GM18868 (cell line): ENCODE measurements at regions not wholly inside any gene's neighbourhood (a gene's known extent, or its start where the extent isn't known, plus 50 kb on each side); places are given as distances from the start of the nearest gene placed in this dataset.
"Not testable (repeated sequence)": the region's sequence is repeated elsewhere in the genome, so short reads cannot be mapped to it uniquely, and the experiment has no call there.

ENCODE experiments used
- ATAC-seq: cut with Tn5 transposase; IDR thresholded peaks from one replicate; pipeline ENCODE4 v1.9.1; 2021; ENCODE audit warnings: mild to moderate bottlenecking, moderate library complexity; ENCODE audit not compliant: unreplicated experiment

DNA sequence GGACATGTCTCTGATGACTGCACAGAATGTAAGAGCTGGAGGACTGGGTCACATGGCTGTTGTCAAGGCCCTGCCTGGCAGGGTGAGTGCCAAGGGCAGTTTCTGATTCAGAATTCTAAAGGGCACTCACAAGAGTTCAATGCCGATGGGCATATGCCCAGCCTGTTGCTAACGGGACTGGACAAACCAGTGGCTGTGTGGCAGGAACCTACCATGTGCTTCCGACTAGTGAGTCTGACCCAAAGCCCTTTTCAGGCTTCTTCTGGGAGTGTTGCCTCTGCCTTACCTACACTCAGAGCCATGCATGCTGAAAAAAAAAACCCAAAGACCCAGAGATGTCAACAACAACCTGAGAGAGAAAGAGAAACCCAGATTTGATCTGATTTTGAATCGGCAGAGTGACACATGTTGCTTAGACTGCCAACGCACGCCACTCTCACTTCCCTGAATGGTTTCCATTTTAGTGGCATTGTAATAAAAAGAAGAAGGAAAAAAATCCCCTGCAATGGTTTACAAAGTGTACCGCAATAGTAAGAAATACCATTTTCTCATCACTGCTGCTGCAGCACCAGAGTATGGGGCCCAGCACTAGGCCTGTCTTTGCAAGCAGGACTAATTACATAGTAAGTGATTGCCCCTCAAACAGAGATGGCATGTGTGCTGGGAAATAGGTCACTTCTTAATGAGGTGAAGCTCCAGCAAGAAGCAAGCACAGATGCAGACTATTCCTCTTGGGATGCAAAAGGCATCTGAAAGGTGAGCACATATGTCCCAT lies 194.3 kb downstream of the PALM2AKAP2 start:
- ATAC-seq: peak; percentile 75

DNA sequence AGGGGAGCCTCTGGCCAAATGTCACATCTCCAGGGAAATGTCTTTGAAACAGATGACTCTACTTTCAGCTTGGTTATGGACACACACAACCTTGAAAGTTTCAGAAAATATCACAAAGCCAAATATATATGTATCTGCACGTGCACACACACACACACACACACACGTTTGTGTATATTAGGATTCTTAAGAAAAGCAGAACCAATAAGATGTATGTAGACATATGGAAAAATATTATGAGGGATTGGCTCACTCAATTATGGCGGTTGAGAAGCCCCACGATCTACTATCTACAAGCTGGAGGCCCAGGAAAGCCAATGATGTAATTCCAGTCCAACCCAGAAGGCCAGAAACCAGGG lies 194.9 kb downstream of the PALM2AKAP2 start:
- peak; percentile 18 for ATAC-seq

DNA sequence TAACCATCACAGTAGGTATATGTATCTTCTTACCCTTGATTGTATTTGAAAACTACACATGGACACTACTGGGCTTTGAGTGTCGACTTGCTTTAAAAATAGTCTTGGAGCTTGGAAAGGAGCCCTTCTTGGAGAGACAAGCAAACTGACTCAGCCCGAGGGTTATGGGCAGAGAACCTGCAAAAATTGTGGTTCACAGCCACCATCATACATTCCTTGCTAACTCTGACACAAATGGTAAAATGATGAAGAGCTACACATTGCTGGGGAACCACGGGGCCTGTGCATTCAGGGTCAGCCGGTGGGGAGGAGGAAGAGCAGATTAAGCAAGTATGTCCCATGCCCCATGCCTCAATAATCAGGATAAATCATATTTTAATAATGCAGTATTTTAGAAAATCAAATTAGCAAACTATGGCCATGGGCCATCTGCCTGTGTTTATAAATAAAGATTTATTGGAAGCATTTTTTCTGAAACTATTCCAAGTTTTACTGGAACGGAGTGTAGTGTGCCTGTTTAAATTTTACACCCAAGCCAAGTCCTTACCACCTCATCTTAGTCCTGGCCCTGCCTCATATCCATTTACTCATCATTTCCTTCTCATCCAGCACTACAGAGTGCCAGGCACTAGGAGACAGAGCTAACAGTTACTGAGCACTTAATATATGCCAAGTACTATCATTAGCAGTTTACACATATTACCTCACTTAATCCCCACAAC lies 195.7 kb downstream of the PALM2AKAP2 start:
- no peak for ATAC-seq

DNA sequence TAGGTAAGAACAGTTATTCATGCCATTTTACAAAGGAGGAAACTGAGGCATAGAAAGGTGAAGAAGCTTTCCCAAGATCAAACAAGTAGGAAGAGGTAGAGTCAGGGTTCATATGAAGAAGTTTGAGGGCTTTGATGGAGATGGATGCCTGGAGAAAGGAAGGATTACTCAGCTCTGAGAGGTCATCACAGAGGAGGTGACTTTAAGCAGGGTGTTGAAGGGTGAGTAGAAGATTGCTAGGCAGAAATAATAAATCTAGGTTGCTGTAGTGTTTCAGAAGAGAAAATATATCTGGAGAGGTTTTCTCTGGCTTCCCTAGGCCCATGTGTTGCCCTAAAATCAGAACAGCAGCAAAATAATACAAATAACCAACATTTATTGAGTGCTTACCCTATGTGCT lies 196.3 kb downstream of the PALM2AKAP2 start:
- no peak for ATAC-seq

DNA sequence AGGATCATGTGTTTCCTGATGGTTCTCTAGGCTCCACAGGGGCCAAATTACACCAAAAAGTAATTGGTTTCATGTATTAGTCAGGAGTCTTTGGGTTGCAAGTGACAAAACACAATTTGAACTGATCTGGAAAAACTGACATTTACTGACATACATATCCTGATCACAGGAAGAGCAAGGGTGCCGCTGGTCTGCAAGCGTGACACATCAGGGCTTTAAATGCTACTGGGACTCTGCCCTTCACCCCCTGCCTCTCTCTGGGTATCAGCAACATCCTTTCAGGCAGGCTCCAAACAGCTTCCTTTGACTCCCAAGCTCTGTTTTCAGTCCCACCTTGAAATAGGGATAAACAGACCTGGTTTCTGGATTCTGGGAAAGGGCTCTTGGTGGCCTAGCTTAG lies 197.5 kb downstream of the PALM2AKAP2 start:
- no peak for ATAC-seq

DNA sequence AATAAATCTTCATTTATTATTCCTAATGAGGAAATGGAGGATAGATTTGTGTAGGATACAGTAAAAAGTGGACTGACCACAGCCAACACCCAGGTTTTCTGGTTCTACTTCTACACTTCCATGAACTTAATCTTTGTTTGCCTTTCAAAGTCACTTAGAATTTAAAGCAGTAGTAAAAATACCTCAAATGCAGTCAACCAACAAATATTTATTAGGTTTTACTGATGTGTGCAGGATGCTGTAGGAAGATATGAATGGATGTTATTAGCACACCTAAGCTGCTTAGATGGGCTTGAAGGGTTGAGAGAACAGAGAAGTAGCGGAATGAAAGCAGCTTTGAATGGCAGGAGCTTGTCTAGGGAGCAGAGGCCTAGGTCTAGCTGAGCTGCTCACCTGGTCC lies 201.1 kb downstream of the PALM2AKAP2 start:
- ATAC-seq: no peak

DNA sequence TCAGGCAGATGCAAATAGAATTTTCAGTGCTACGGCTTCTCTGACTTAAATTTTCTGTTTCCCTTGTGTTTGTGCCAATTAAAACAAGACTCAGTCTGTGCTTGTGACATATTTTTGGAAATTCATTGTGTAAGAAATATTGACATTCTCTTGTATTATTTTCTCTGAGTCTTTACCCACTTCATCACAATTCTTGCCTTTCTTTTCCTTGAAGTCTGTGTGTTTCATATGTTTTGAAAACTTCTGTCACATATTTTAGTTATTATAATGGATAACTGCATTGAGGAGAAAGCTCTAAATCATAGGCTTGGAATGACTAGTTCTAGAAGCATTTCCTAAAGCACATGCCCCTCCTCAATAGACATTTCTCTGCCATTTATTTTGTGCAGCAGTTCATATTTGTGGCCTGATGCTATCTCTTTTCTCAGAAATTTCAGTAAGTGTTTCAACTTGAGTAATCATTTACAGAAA lies 206.6 kb downstream of the PALM2AKAP2 start:
- no peak for ATAC-seq

DNA sequence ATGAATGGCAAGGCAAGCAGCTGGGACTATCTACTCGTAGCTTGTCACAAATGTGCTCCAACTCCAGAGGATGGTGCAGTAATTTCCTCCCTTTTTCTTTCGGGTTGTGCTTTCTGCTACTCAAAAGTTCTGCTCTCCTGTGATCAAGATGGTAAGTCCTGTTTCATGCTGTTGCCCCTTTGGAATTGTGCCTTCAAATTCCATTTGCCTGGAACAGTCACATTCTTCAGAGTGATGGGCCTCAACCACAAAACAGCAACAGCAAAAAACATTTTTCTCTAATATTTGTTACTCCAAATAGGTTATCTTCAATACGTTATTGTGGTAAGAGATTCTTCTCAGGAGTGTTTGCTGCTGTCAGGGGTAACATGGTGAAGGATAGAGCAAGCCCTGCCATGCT lies 209.3 kb downstream of the PALM2AKAP2 start:
- no peak for ATAC-seq

DNA sequence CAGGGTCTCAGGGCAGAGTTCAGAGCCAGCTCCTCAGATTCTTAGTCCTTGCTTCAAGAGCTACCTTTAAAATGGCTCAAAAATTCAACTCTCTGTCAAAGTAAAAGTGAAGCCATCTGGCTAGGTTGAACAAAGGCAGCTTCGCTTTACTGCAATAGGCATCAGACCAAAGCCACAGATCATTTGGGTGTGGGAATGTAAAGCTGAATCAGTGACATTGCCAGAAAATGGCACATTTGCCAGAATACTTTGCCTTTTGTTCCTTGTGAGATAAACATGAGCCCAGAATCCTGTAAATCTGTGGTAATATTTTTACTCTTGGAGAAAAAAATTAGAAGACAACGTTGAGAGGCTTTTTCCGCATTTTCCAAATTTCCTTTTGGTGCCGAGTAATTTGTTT lies 210.5 kb downstream of the PALM2AKAP2 start:
- no peak for ATAC-seq

DNA sequence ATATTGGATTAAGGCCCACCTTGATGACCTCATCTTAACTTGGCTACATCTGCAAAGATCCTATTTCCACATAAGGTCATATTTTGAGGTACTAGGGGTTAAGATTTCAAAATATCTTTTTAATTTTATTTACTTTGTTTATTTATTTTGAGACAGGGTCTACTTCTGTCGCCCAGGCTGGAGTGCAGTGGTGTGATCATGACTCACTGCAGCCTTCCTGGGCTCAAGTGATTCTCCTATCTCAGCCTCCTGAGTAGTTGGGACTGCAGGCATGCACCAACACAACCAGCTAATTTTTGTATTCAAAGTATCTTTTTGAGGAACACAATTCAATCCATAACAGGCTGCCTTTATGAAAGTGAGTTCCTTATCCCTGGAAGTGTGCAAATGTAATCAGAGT lies 212.3 kb downstream of the PALM2AKAP2 start:
- no peak for ATAC-seq

DNA sequence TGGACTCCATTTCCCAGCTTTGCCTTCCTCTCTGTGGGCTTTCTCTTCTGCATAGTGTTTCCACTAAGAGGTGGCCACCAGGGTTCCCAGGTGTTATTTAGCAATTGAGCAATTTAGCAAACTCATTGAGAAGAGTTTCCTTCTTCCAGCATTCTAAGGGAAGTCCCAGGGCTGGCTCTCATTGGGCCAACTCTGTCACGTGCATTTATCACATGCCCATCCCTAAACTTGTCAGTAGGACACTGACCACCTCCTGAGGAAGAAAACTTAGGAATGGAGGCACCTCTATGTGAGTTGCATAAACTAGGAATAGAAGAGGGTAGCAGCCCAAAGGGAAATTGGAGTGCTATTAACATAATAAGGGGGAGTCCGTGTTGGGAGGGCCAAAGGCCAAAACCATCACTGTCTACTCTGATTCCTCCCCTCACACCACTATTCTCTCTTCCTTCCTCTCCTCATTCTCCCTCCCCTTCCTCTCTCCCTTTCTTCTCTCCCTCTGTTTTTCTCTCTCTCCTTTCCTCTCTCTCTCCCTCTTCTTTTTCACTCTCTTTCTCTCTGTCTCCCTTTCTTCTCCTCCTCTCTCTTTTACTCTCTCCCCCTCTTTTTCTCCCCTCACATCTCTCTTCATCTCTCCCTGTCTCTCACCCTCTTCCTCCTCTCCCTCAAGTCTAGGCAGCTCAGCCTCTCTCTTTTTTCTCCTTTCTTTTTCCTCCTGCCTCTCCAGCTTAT lies 213.4 kb downstream of the PALM2AKAP2 start:
- ATAC-seq: no peak

DNA sequence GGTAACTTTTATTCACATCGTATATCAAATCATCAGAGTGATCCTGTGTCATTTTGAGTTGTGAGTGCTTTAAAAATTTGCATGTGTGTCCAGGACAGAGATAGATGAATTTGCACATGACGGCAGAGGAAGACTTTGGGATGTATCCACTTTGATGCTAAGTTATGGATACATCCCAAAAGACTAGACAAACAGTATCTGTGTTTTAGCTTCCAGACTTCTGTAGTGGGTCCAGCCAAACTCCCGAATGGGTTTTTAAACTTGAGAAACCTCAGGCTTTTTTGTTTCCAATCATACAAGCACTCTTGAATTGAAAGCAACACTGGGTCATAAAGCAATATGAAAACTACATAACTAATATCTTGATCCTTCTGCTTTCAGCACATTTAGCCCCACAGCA lies 213.8 kb downstream of the C9orf152 start:
- no peak for ATAC-seq

DNA sequence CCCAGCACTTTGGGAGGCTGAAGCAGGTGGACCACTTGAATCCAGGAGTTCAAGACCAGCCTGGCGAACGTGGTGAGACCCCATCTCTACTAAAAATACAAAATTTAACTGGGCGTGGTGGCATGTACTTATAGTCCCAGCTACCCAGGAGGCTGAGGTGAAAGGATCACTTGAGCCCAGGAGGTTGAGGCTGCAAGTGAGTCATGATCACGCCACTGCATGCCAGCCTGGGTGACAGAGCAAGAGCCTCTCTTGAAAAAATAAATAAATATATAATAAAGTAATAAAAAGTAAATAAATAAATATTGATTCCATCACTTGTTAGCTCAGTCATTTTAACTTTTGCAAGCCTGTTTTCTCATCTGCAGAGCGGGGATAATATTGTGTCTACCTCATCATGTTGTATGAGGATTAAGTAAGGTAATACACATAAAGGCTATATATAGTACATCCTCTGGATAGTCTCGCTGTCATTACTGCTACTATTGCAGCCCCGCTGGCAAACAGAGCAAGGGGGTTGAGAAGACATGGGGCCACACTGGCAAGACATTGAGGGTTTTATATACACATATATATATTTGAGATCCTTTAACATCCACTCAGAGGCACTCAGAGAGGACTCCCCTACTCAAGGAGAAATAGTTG lies 210.9 kb downstream of the C9orf152 start:
- no peak for ATAC-seq

DNA sequence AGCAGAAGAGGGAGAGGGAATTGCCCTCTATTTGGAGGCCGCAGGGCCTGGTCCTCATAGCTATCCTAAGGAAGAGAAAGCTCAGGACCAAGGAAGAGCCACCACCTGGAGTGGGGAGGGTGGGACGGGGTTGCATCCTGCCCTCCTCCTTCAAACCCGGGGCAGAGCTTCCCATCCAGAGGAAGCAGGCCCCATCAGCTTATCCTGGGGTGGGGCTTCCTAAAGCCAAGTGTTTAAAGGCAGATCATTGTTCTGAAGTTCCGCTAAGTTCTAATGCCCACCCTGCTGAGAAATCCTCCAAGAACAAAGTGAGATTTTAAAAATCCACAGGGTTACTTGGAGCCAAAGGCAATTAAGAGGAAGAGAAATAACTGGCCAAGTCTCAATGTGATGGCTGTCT lies 210.3 kb downstream of the C9orf152 start:
- no peak for ATAC-seq

DNA sequence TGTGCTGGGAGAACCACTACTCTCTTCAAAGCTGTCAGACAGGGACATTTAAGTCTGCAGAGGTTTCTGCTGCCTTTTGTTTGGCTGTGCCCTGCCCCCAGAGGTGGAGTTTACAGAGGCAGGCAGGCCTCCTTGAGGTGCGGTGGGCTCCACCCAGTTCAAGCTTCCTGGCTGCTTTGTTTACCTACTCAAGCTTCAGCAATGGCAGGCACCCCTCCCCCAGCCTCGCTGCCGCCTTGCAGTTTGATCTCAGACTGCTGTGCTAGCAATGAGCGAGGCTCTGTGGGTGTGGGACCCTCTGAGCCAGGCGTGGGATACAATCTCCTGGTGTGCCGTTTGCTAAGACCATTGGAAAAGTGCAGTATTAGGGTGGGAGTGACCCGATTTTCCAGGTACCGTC lies 202.4 kb downstream of the C9orf152 start:
- ATAC-seq: not testable (repeated sequence)

DNA sequence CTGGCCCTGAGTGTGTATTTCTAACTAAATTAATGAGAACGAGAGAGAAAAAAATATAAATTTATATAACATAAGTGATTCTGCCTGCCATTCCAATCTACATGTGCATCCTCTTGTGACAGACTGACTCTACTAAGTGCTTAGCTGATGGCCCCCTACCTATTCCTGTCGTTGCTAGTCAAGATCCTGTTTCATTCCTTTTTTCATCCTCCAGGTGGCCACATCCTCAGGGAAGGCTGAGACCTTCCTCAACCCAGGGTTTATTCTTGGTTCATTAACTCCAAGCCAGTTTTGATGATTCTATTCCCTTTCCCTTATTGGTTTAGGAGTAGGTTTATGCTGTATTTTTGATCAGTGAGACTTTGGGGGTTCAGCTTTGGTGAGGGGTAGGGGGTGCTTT lies 201.3 kb downstream of the C9orf152 start:
- ATAC-seq: no peak

DNA sequence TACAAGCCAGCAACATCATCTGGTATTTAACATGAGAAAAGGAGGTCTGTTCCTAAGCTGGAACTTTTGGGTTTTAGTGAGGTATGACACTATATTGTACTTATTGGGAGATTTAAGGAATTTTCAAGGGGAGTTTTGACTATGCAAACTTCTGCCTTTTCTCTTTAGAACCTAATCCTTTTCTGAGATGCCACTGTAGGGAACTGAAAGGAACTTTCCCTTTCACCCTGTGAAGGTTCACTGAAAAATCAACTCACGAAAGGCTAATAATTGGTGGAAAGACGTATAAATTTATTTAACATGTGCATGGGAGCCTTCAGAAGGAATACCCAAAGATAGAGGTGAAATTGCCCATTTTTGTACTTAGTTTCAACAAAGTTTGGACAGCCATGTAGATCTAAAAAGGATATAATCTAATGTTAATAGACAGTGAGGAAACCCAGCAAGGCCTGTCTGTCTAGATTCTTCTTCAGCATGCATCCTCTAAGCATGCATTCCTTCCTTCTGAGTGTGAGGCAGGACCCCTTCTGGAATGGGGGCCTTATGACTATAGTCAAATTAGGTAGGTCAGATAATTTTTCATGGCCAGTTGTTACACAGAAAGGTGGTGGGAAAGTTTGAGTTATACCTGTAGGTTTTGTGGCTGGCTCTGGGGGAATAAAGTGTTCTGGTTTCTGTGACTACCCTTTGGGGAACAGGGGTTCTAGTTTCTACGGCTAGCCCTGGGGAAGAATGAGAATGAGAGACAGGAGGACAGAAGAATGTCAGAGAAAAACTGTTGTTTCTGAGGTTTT lies 200.3 kb downstream of the C9orf152 start:
- peak; percentile 88 for ATAC-seq

DNA sequence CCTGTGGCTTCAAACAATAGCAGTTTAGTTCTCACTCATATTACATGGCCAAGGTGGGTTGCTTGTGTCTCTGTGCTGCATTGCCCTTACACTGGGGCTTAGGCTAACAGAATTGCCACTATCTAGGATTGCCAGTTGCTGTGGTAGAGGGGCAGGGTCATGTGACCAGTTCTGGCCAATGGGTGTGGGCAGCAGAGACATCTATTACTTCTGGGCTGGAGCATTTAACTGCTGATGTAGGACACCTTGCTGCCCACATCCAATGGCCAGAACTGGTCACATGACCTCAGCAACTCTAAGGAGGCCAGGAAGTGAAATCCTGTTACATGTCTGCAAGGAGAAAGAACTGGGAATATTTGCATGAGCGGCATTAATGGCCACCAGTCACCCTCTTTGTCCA lies 199.3 kb downstream of the C9orf152 start:
- ATAC-seq: no peak

DNA sequence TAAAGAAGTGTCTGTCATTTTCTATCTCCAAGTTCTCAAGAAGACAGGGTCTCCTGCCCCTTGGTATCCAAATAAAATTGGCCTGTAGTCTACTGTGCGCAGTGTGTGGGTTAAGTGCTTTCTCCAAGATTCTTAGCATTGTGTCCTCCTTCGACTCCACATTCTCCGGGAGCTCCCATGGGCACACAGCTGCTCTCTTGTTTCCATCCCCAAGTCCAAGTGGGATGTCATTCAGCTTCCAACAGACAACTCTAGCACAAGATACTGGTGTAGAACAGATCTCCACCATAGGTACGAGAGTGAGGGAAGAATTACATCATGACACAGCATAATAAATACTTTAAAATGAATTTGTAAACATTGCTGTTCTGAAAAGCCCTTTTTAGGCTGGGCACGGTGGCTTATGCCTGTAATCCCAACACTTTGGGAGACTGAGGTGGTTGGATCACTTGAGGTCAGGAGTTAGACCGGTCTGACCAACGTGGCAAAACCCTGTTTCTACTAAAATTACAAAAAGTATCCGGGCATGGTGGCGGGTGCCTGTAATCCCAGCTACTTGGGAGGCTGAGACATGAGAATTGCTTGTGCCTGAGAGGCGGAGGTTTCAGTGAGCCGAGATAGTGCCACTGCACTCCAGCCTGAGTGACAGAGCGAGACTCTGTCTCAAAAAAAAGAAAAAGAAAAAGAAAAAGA lies 196.2 kb downstream of the C9orf152 start:
- ATAC-seq: no peak

DNA sequence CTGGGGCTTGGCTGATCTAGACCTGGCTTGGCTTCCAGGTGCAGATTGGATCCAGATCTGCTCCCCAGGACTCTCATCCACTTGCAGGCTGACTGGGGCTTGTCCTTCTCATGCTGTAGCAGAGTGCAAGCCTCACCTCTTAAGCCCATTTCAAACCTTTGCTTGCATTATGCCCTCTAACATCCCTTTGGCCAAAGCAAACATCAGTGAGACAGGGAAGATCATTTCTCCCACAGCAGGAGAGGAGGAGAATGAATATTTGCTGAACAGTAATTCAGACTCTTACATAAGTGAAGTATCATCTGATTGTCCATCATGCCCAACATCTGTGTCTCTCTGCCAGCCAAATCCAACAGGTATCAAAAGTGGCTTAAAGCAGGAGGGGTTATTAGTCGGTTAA lies 194.9 kb downstream of the C9orf152 start:
- ATAC-seq: no peak
